K562 (cell line): ENCODE measurements at regions not wholly inside any gene's neighbourhood (a gene's known extent, or its start where the extent isn't known, plus 50 kb on each side); places are given as distances from the start of the nearest gene placed in this dataset.

ENCODE experiments used
- ATAC-seq: fragments of 200-7000 bp; cut with Tn5 transposase; 3 replicates; pipeline ENCODE4 v1.9.1; 2020; ENCODE audit warnings: moderate library complexity
- BruUV-seq: library from RNA; stranded (reverse); fragments of 400-500 nt; replicated peaks from 2 replicates; lab custom pipeline; 2021; lab: Mats Ljungman, UMichigan
- CTCF ChIA-PET: fragments of 300-600 bp; formaldehyde crosslinking; extraction: SDS; loops from one replicate; lab custom pipeline; 2021; ENCODE audit warnings: low intra/inter-chr PET ratio; lab: Yijun Ruan, JAX
- POLR2A ChIA-PET: fragments of 300-600, 350-650 bp; sonication (Branson Sonifier 250); formaldehyde crosslinking; extraction: SDS; loops from one replicate; lab custom pipeline; 2021; ENCODE audit warnings: antibody characterized with exemption, inconsistent platforms; lab: Yijun Ruan, JAX
- DNase-seq, 4 experiments: peaks; one replicate each; pipeline versions ENCODE4 v3.0.0 to v3.0.0-alpha.2; 2011 to 2018; ENCODE audit warnings: low spot score in 3 of 4, mixed read lengths in 3 of 4; ENCODE audit errors: extremely low read depth in 1 of 4
- FAIRE-seq: peaks from 2 replicates; lab custom pipeline; 2011; peaks lifted over from hg19 to GRCh38; lab: Jason Lieb, UNC
- H2AFZ ChIP-seq: 2 replicates; pipeline ENCODE4 v1.6.0; 2011; ENCODE audit warnings: low read depth, low read length, control low read depth, inconsistent platforms
- H3K27ac ChIP-seq: fragments of 200-600 bp; 3 replicates; pipeline ENCODE4 v1.8.0; 2011; ENCODE audit warnings: low read depth, mild to moderate bottlenecking, control low read depth, inconsistent platforms, low read length, moderate library complexity, mixed read lengths; ENCODE audit errors: extremely low read depth
- H3K27me3 ChIP-seq, 2 experiments: fragments of 300-600 bp in 1 of 2; 2 replicates in 1 of 2; 3 replicates in 1 of 2; pipeline versions ENCODE4 v1.6.0 to v1.8.0; 2011; ENCODE audit warnings: inconsistent platforms in 2 of 2, low read length in 2 of 2, mild to moderate bottlenecking in 1 of 2, mixed read lengths in 1 of 2, moderate library complexity in 1 of 2; ENCODE audit not compliant: control insufficient read depth in 2 of 2, insufficient read depth in 2 of 2
- H3K36me3 ChIP-seq: fragments of 300-600 bp; 3 replicates; pipeline ENCODE4 v1.8.0; 2011; ENCODE audit warnings: mild to moderate bottlenecking, low read length, inconsistent platforms; ENCODE audit not compliant: control insufficient read depth, insufficient read depth
- H3K4me1 ChIP-seq, 2 experiments: fragments of 200-600 bp in 1 of 2; replicated peaks in 1 of 2; 2 replicates in 1 of 2; 3 replicates in 1 of 2; pipeline versions ENCODE4 v1.5.1 to v1.8.0; 2011; ENCODE audit warnings: inconsistent platforms in 2 of 2, low read length in 2 of 2, mild to moderate bottlenecking in 1 of 2, mixed read lengths in 1 of 2, moderate library complexity in 1 of 2; ENCODE audit not compliant: control insufficient read depth in 2 of 2, insufficient read depth in 2 of 2
- H3K4me2 ChIP-seq: 2 replicates; pipeline ENCODE4 v1.6.1; 2011; ENCODE audit warnings: low read length, control low read depth, inconsistent platforms, mixed read lengths; ENCODE audit not compliant: insufficient read depth
- H3K4me3 ChIP-seq: fragments of 200-600 bp; sonication (generic), shearing (Covaris generic); 2 replicates; pipeline ENCODE4 v1.5.1; 2016; ENCODE audit warnings: control low read depth, inconsistent platforms
- H3K79me2 ChIP-seq: fragments of 200-600 bp; 3 replicates; pipeline ENCODE4 v1.8.0; 2011; ENCODE audit warnings: low read length, inconsistent platforms; ENCODE audit not compliant: control insufficient read depth, insufficient read depth
- H3K9ac ChIP-seq, 2 experiments: 2 replicates each; pipeline versions ENCODE4 v1.6.0 to v1.6.1; 2011; ENCODE audit warnings: low read depth in 2 of 2, low read length in 2 of 2, control low read depth in 1 of 2, inconsistent platforms in 1 of 2, mild to moderate bottlenecking in 1 of 2, mixed read lengths in 1 of 2; ENCODE audit not compliant: insufficient read depth in 1 of 2
- H3K9me1 ChIP-seq: one replicate; pipeline ENCODE4 v1.6.0; 2011; ENCODE audit warnings: inconsistent platforms, mild to moderate bottlenecking, low read length, moderate library complexity; ENCODE audit not compliant: control insufficient read depth, insufficient read depth
- H3K9me3 ChIP-seq: replicated peaks from 2 replicates; pipeline ENCODE4 v1.5.1; 2011; ENCODE audit warnings: low read depth, low read length, inconsistent platforms; ENCODE audit not compliant: control insufficient read depth, insufficient read depth
- H4K20me1 ChIP-seq: replicated peaks from 2 replicates; pipeline ENCODE4 v1.6.1; 2011; ENCODE audit warnings: low read length, inconsistent platforms, mixed read lengths; ENCODE audit not compliant: control insufficient read depth, insufficient read depth
- L3MBTL2 ChIP-seq: fragments of 450-650 bp; IDR thresholded peaks from 2 replicates; pipeline ENCODE4 v1.6.1; 2016; ENCODE audit warnings: mild to moderate bottlenecking, moderate library complexity
- NFIX ChIP-seq: fragments of 250-450 bp; sonication (Bioruptor Pico); IDR thresholded peaks from 2 replicates; pipeline ENCODE4 v1.4.0; 2020; ENCODE audit warnings: low read depth, mild to moderate bottlenecking, moderate library complexity
- ZBTB11 ChIP-seq, 3 experiments: fragments of 200-800 bp in 1 of 3; fragments of 250-450 bp in 1 of 3; fragments of 450-650 bp in 1 of 3; sonication (Bioruptor Pico) in 1 of 3; sonication (Bioruptor generic) in 1 of 3; formaldehyde crosslinking in 1 of 3; IDR thresholded peaks; 2 replicates each; pipeline versions ENCODE4 v1.6.1 to v1.8.0; 2016 to 2022; ENCODE audit warnings: mild to moderate bottlenecking in 2 of 3, missing genetic modification characterization in 2 of 3, missing compliant biosample characterization in 1 of 3, moderate library complexity in 1 of 3
- ZNF436 ChIP-seq: fragments of 250-450, 450-650 bp; sonication (Bioruptor Pico); formaldehyde crosslinking; IDR thresholded peaks from 2 replicates; pipeline ENCODE4 v1.7.0; 2020; ENCODE audit warnings: mild to moderate bottlenecking
- ZNF79 ChIP-seq: fragments of 250-450 bp; sonication (Bioruptor Pico); IDR thresholded peaks from 2 replicates; pipeline ENCODE4 v1.4.0; 2020; ENCODE audit warnings: low read depth, mild to moderate bottlenecking, moderate library complexity
- WGBS: fragments of 100-300 bp; shearing (Covaris generic); methylation state at CpG from one replicate; pipeline ENCODE4 v1.1.6; 2016; ENCODE audit warnings: low coverage, mixed read lengths; ENCODE audit not compliant: insufficient coverage; ENCODE audit errors: missing lambda C conversion rate; 5-methylcytosine and 5-hydroxymethylcytosine counted together
- in situ Hi-C: fragments of 300-500 bp; cut with MboI; formaldehyde crosslinking; loops from 4 replicates; pipeline ENCODE4 v1.15.0; 2018; ENCODE audit warnings: inconsistent platforms, mixed read lengths
- intact Hi-C: fragments of 100-400 bp; cut with micrococcal nuclease; formaldehyde crosslinking; loops from 2 replicates; pipeline ENCODE4 v1.14.2; 2022

- TF ChIP-seq ZBTB11 (CRISPR knock-in tag; IDR thresholded peaks at IDR 0.05) (no peak), L3MBTL2 (no peak)
These were observed 104.1 kb upstream of the DDIT4L start (continued) for GRCh38 chr4:100294356-100294755.

GRCh38 chr4:100290585-100290984, 100.3 kb upstream of the DDIT4L start:
- WGBS = 0% methylated on average over 2 of the region's 2 CpGs
- no peaks in the 10 kb centered on the region for H3K9me3 ChIP-seq
- intact Hi-C loops = no loop called here

More at GRCh38 chr4:100290585-100290984, 100.3 kb upstream of the DDIT4L start:
- no peak overlapping the region for H3K27ac ChIP-seq
- H3K4me1 ChIP-seq = no peaks in the 10 kb centered on the region
- no peak overlapping the region for H2AFZ ChIP-seq
- CTCF ChIA-PET = no interaction called here
- H3K36me3 ChIP-seq = no peaks in the 10 kb centered on the region
- FAIRE-seq (no peak), ATAC-seq (no peak), DNase-seq (no peak)
- no peaks in the 10 kb centered on the region for H3K27me3 ChIP-seq
- no TSS peak for BruUV-seq
- no peak overlapping the region for H3K4me2 ChIP-seq
- H3K4me3 ChIP-seq = no peak overlapping the region
- TF ChIP-seq ZNF436 (CRISPR knock-in tag) (no peak), NFIX (CRISPR knock-in tag) (no peak), ZNF79 (CRISPR knock-in tag) (no peak)
- no peak overlapping the region for H3K9ac ChIP-seq
- no peaks in the 10 kb centered on the region for H3K9me1 ChIP-seq
- no peaks in the 10 kb centered on the region for H3K79me2 ChIP-seq
- POLR2A ChIA-PET = no interaction called here
- in situ Hi-C loops = no loop called here
- no peaks in the 10 kb centered on the region for H4K20me1 ChIP-seq
